GM18519 (cell line): ENCODE measurements at regions not wholly inside any gene's neighbourhood (a gene's known extent, or its start where the extent isn't known, plus 50 kb on each side); places are given as distances from the start of the nearest gene placed in this dataset.

Source experiments
- ATAC-seq: cut with Tn5 transposase; IDR thresholded peaks from one replicate; pipeline ENCODE4 v1.9.1; 2021; ENCODE audit warnings: mild to moderate bottlenecking, moderate library complexity; ENCODE audit not compliant: unreplicated experiment, low FRiP score

- ATAC-seq, result no peak
Observed at GRCh38 chr20:52364405-52364804, 172.8 kb upstream of the ZFP64 start.

- no peak for ATAC-seq
Observed at GRCh38 chr20:52361650-52362049, 170.1 kb upstream of the ZFP64 start.

DNA sequence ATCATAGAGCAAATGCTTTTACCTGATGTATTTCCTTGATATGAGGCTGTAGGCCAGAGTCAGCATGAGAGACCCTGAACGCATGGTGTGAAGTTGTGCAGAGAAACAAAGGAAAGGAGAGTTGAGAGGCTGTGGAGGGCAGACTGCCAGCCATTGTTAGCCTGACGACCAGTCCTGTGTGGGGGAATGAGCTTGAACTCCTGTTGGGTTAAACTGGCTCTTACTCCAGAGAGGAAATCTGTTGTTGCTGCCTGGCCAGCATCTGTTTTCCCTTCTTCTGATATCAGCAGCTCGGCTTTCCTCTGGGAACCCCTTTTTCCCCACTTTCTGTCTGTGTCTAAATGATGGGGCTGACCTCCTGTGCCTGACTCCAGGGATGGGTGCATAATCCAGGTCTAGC is 158.2 kb upstream of the ZFP64 start:
- no peak for ATAC-seq

DNA sequence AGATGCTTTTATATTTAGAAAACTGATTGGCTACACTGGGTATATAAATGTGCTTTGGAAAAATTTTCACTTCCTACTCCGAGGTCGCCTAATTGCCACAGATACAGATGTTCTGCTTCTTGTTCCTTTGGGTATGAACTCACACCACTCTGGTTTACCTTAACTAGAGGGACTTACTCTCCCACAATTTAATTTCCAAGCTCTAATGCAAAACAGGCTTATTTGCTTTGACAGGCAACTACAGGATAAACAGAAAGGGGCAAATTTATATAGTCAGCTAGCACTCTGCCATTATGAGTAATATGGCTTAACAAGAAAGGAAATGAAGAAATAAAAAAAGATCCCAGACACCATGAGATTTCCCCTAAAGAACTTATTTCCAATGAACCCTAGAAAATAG is 156.9 kb upstream of the ZFP64 start:
- ATAC-seq, result no peak

- no peak for ATAC-seq
Observed at GRCh38 chr20:52346797-52347196, 155.2 kb upstream of the ZFP64 start.

DNA sequence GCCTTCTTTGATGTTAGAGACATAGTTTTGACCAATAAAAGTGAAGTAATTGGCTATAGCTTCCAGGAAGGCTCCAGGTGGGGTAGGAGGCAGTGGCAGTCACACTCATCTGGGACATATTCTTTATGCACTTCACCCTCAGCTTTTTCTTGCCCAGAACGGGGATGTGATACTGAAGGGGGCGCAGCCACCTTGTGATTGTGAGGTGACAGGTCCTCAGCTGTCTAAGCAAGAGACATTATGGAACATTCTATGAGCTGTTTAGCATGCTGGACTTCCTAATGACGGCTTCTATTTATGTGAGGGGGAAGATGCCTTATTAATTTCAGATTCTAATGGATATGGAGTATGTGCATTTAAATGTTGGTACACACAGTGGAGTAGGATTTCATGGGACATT is 151.3 kb upstream of the ZFP64 start:
- no peak for ATAC-seq

DNA sequence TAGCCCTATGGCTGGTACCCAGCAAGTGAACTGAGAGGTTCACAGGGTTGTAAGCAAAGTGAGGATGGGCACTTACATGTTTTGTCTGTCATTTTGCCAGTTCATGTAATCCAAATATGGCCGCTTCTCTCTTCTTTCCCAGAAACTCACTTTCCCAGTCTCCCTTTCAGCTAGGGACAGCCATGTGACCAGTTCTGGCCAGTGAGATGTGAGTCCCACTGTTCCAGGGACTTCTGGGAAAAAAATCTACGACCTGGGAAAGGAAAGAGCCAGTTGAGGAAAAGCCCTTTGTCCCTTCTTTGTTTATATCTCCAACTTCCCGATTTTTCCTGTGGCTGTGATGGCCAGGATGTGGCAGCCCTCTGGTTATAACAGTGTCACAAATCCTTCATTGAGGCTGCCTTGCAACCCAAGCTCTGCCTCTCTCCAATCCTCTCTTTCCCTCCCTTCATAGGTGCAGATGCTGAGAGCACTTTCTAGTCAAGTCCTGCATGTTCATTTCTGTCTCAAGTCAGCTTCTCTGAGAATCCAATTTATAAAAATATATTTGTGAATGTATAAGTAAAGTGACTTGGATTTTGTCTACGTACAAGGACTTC is 148.6 kb upstream of the ZFP64 start:
- ATAC-seq, result no peak

GRCh38 chr20:52332649-52333250 is 141.2 kb upstream of the ZFP64 start:
- no peak for ATAC-seq

DNA sequence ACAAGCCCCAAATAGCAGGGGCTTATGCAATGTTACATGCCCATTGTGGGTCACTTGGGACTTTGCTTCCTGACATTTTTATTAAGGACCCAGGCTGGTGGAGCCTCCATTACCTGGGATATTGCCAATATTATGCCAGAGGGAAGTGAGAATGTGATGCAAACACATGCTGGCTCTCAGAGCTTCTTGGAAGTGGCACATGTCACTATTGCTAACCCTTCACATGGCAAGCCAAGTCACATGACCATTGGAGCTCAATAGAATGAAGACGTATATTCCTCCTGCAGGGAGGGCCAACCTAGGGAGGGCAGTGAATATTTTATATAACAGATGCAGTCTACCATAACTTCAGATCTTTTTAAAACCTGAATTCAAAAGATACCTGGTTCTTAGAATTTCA is 140.7 kb upstream of the ZFP64 start:
- no peak for ATAC-seq

DNA sequence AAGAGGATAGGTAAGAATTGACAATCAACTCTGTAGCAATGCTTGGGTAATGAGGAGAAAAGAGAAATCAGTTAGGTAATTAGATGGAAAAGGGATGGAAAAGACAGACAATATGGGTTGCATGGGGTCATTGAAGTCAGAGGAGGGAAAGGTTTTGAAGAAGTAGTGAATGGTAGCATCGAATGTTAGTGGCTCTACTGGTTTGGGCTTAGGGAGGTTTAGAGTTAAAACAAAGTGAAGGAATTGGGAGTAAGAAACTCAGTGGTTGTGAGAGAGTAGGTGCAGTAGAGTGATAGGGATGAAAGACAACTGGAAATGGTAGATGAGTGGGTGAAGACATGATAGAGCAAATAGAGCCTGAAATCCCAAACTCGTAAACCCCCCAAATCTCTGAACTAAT is 140.1 kb upstream of the ZFP64 start:
- ATAC-seq, result no peak

GRCh38 chr20:52321396-52321795 is 129.8 kb upstream of the ZFP64 start:
- ATAC-seq, result no peak

DNA sequence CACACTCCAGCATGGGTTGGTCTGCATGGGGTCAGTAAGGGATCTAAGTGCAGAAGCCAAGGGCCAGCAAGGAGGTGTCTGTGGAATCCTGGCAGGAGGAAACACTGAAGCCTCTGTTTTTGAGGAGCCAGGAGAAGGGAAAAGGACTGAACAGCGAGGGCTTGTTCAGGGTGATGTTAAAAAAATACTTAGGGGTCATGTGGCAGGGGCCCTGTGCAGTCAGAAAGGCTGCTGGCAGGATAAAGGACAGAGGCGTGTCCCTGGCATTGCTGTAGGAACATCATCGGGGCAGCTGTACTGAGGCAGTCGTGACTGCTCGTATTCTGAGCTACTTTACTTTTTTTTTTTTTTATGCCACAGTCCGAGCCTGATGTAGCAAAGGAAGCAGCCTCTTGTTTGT is 127.1 kb upstream of the ZFP64 start:
- ATAC-seq, result no peak

GRCh38 chr20:52313341-52313963 is 121.9 kb upstream of the ZFP64 start:
- no peak for ATAC-seq

DNA sequence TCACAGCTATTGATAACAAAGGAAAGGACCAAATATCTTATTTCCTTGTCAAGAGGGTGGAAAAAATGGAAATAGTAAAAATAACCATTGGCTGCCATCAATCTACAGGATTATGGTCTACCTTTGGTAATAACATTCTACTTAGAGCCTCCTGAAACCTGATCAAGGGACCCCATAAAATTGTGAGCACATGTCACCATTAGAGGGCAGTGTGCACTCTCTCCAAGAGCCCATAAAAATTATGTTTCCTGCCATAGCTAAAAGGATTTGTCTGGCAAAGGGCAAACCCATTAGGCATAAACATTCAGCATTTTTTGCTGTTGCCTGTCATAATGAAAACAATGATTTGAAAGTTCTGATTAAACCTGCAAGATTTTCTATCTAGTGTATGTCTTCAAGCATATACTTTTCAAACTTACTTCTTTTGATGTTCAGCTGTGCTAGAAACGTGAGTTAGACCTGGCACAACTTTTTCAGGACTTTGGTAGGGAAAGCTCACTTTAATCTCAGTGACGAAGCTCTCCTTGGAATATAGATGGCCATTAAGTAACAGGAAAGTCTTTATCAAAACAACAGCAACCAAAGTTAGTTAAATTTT is 120.7 kb upstream of the ZFP64 start:
- peak; percentile 68 for ATAC-seq

DNA sequence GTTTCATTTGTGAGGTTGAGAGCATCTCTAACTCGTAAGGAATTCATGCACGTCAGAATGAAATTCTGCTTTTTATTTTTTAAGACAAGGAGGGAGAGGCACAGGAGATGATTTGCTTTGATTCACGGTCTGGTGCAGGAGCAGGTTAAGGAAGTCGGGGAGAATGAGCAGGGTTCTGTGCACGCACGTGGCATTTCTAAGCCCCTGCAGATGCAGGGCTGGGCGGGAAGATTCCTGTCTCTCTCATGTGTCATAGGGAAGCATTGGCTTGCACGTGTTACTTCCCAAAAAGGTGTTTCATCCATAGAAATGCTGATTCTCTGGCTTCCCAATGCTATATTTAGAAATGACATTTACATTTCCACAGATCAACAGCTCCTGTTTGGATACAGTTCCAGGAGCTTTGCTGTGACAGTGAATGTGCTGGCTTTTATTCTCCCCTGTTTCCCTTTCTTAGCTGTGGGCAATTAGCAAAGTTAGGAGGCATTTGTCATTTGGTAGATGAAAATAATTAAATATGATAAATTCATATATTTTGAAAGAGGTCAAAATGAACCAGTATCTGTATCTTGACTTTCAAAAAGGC is 119.7 kb upstream of the ZFP64 start:
- no peak for ATAC-seq

GRCh38 chr20:52309181-52309580 is 117.6 kb upstream of the ZFP64 start:
- no peak for ATAC-seq

- ATAC-seq, result no peak
Observed at GRCh38 chr20:52306477-52306876, 114.9 kb upstream of the ZFP64 start.

DNA sequence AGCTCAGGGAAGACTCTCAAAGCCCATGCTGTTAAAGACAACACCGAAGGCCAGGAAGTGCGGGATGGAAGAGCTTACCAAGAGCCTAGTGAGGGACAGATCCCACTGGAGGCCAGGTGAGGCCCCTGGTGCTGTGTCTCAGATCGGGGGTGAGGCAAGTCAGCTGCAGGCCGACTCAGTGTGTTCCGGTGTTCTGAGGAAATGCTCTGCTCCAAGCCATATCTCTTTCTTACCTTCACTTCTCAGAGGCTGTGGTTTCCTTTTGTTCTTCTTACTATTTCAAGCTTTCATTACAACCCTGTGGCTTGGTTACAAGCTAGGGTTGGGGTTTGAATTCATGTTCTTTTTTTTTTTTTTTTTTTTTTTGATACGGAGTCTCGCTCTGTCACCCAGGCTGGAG is 114.3 kb upstream of the ZFP64 start:
- ATAC-seq, result no peak

GRCh38 chr20:52305024-52305645 is 113.6 kb upstream of the ZFP64 start:
- ATAC-seq, result no peak

GRCh38 chr20:52303281-52303950 is 111.8 kb upstream of the ZFP64 start:
- no peak for ATAC-seq

DNA sequence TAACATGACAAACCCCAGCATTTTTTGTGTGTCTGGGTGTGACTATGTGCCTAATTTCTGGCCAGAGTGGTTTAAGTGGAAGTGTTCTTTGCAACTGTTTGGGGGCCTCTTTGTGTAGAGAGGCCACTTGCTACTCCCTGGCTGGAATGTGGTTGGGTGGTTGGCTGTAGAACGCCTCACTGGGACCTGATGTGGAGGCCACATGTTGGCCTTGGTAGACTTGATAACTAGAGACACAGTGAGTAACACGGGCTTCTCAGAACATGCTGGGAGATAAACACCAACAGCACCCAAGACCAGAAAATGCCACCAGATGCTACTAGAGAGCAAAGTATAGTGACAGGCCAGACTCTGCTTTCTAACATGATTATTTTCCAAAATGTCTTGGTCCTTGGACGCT is 111.2 kb upstream of the ZFP64 start:
- ATAC-seq, result no peak
